Thyroid gland (tissue), 4 donors: ENCODE measurements at regions not wholly inside any gene's neighbourhood (a gene's known extent, or its start where the extent isn't known, plus 50 kb on each side); places are given as distances from the start of the nearest gene placed in this dataset.

Experiments
- POLR2A ChIP-seq, 2 donors: fragments of 450-650 bp; IDR thresholded peaks; one replicate each; pipeline ENCODE4 v1.6.1; 2017; ENCODE audit warnings: antibody characterized with exemption in 2 of 2, mild to moderate bottlenecking in 2 of 2, moderate library complexity in 1 of 2
- TF ChIP-seq, protein P1 (sequence below), 6 experiments: fragments of 200-600 bp in 3 of 6; fragments of 450-650 bp in 3 of 6; sonication (generic) in 3 of 6; IDR thresholded peaks; one replicate each; pipeline ENCODE4 v1.5.1; 2016 to 2019; ENCODE audit warnings: antibody characterized with exemption in 6 of 6, mild to moderate bottlenecking in 2 of 6, inconsistent platforms in 1 of 6, moderate library complexity in 1 of 6

DNA sequence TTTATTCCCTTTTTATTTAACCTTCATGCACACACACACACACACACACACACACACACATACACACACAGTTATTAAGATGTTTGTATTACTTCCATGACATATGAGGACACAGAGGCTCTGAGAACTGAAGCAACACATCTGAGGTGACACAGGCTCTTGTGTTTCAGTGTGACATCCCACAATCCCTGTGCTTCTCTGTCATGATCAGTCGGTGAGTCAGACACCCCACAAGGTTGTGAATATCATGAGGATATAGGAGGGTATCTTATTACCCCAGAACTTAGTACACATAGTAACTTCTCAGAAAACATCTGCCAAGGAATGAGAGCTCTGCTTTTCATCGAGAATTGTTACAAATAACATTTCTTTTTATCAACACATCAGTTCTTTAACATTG is 459.3 kb downstream of the PLPP3 start:
- TF ChIP-seq, protein P1, sequence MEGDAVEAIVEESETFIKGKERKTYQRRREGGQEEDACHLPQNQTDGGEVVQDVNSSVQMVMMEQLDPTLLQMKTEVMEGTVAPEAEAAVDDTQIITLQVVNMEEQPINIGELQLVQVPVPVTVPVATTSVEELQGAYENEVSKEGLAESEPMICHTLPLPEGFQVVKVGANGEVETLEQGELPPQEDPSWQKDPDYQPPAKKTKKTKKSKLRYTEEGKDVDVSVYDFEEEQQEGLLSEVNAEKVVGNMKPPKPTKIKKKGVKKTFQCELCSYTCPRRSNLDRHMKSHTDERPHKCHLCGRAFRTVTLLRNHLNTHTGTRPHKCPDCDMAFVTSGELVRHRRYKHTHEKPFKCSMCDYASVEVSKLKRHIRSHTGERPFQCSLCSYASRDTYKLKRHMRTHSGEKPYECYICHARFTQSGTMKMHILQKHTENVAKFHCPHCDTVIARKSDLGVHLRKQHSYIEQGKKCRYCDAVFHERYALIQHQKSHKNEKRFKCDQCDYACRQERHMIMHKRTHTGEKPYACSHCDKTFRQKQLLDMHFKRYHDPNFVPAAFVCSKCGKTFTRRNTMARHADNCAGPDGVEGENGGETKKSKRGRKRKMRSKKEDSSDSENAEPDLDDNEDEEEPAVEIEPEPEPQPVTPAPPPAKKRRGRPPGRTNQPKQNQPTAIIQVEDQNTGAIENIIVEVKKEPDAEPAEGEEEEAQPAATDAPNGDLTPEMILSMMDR (IDR thresholded peaks at IDR 0.05), result no peak
- TF ChIP-seq POLR2A (IDR thresholded peaks at IDR 0.05), result no peak
